ENCODE measurements at regions not wholly inside any gene's neighbourhood (a gene's known extent, or its start where the extent isn't known, plus 50 kb on each side); places are given as distances from the start of the nearest gene placed in this dataset.

DNA sequence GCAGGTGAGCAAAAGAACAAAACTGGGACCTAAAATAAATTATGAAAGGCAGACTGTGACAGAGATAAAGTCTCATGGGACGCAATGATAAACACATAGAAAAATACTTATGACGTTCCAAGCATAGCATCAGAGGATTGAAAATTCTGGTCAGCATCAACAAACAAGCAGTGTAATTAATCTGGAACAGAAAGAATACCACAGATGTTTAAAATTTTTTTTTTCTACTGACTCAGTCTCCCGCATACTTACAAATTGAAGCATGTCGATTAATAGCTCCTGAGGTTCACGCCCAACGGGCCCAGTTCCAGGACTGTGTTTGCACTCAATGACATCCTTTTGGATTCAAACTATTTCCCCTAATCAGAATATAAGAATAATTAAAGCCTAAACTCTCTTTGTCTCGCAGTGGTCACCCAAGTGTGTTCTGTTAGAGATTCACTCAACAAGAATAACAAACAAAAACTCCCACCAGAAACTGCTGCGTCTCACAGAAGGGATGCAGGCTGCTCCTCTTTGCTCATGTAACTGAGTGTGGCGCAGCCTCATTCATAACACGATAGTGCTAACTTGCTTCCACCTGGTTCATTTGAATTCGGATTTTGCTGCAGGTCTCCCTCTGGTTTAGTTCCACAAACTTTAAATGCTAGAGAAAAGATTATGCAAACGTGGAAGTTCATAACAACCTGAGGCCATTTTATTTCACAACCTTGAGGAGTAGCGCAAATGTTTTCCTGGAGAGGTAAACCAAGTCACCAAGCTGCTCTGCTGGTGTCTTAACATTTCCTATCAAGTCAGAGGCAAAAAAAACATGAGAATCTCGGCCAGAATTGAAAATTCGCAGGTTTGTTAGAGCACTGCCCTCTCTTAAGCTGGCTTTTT lies 69.0 kb upstream of the CITED2 start (continued):
- TF ChIP-seq PRPF4 (IDR thresholded peaks at IDR 0.05; ENCODE audit: insufficient read depth, low read depth, low read length, poor library complexity, severe bottlenecking) (no peak), STAT5B (CRISPR knock-in tag; IDR thresholded peaks at IDR 0.05) (no peak), FOSL1 (tag; conservative IDR thresholded peaks at IDR 0.05) (no peak), IRF2 (CRISPR knock-in tag; IDR thresholded peaks at IDR 0.05) (no peak), RAD51 (IDR thresholded peaks at IDR 0.05; ENCODE audit: borderline replicate concordance, low read depth) (no peak), KDM4B (IDR thresholded peaks at IDR 0.05; ENCODE audit: borderline replicate concordance in 2 of 2, low read depth in 1 of 2) (no peak), ZSCAN29 (IDR thresholded peaks at IDR 0.05) (0 out of 2 replicates have a peak, but pooled peaks have one; percentile 50), CREM (IDR thresholded peaks at IDR 0.05; ENCODE audit: low read depth) (0 out of 2 replicates have a peak, but pooled peaks have one; percentile 22), NCOR1 (IDR thresholded peaks at IDR 0.05) (0 out of 2 replicates have a peak, but pooled peaks have one; percentile 25), ZNF408 (CRISPR knock-in tag; IDR thresholded peaks at IDR 0.05; ENCODE audit: low read depth) (no peak), RBM39 (optimal IDR thresholded peaks at IDR 0.05; ENCODE audit: low read depth, low read length) (no peak), CBFA2T2 (conservative IDR thresholded peaks at IDR 0.05) (peak; percentile 24; the same call in 1 of the 2 replicates), RFX7 (CRISPR knock-in tag; IDR thresholded peaks at IDR 0.05) (no peak), FOXP1 (CRISPR knock-in tag; IDR thresholded peaks at IDR 0.05) (no peak), ATF1 (CRISPR knock-in tag; IDR thresholded peaks at IDR 0.05) (no peak), ATF1 (tag; IDR thresholded peaks at IDR 0.05) (no peak)
- TF ChIP-seq, protein P1, sequence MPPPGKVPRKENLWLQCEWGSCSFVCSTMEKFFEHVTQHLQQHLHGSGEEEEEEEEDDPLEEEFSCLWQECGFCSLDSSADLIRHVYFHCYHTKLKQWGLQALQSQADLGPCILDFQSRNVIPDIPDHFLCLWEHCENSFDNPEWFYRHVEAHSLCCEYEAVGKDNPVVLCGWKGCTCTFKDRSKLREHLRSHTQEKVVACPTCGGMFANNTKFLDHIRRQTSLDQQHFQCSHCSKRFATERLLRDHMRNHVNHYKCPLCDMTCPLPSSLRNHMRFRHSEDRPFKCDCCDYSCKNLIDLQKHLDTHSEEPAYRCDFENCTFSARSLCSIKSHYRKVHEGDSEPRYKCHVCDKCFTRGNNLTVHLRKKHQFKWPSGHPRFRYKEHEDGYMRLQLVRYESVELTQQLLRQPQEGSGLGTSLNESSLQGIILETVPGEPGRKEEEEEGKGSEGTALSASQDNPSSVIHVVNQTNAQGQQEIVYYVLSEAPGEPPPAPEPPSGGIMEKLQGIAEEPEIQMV (tag; conservative IDR thresholded peaks at IDR 0.05; ENCODE audit: low read depth): 0 out of 2 replicates have a peak, but pooled peaks have one; percentile 45
- TF ChIP-seq, protein P2, sequence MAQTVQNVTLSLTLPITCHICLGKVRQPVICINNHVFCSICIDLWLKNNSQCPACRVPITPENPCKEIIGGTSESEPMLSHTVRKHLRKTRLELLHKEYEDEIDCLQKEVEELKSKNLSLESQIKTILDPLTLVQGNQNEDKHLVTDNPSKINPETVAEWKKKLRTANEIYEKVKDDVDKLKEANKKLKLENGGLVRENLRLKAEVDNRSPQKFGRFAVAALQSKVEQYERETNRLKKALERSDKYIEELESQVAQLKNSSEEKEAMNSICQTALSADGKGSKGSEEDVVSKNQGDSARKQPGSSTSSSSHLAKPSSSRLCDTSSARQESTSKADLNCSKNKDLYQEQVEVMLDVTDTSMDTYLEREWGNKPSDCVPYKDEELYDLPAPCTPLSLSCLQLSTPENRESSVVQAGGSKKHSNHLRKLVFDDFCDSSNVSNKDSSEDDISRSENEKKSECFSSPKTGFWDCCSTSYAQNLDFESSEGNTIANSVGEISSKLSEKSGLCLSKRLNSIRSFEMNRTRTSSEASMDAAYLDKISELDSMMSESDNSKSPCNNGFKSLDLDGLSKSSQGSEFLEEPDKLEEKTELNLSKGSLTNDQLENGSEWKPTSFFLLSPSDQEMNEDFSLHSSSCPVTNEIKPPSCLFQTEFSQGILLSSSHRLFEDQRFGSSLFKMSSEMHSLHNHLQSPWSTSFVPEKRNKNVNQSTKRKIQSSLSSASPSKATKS (CRISPR knock-in tag; IDR thresholded peaks at IDR 0.05): no peak
- TF ChIP-seq, protein P3, sequence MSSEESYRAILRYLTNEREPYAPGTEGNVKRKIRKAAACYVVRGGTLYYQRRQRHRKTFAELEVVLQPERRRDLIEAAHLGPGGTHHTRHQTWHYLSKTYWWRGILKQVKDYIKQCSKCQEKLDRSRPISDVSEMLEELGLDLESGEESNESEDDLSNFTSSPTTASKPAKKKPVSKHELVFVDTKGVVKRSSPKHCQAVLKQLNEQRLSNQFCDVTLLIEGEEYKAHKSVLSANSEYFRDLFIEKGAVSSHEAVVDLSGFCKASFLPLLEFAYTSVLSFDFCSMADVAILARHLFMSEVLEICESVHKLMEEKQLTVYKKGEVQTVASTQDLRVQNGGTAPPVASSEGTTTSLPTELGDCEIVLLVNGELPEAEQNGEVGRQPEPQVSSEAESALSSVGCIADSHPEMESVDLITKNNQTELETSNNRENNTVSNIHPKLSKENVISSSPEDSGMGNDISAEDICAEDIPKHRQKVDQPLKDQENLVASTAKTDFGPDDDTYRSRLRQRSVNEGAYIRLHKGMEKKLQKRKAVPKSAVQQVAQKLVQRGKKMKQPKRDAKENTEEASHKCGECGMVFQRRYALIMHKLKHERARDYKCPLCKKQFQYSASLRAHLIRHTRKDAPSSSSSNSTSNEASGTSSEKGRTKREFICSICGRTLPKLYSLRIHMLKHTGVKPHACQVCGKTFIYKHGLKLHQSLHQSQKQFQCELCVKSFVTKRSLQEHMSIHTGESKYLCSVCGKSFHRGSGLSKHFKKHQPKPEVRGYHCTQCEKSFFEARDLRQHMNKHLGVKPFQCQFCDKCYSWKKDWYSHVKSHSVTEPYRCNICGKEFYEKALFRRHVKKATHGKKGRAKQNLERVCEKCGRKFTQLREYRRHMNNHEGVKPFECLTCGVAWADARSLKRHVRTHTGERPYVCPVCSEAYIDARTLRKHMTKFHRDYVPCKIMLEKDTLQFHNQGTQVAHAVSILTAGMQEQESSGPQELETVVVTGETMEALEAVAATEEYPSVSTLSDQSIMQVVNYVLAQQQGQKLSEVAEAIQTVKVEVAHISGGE (CRISPR knock-in tag; IDR thresholded peaks at IDR 0.05): peak in 1 of 3 experiments; percentile 8; a peak in 1 of 6 replicates

All from K562 (cell line).